Transverse colon (tissue), 4 donors: ENCODE measurements at regions not wholly inside any gene's neighbourhood (a gene's known extent, or its start where the extent isn't known, plus 50 kb on each side); places are given as distances from the start of the nearest gene placed in this dataset.

Experiments
- POLR2A ChIP-seq: fragments of 450-650 bp; IDR thresholded peaks from one replicate; pipeline ENCODE4 v1.6.1; 2016; ENCODE audit warnings: antibody characterized with exemption, mild to moderate bottlenecking, moderate library complexity
- POLR2AphosphoS5 ChIP-seq, 3 donors: sonication (generic); formaldehyde crosslinking; IDR thresholded peaks; one replicate each; pipeline ENCODE4 v1.6.1; 2016; ENCODE audit warnings: antibody characterized with exemption in 3 of 3
- TF ChIP-seq, protein P1 (sequence below), 5 experiments: fragments of 200-600 bp in 3 of 5; fragments of 450-650 bp in 2 of 5; sonication (generic) in 3 of 5; IDR thresholded peaks; 1 replicate in 2 of 5; 2 replicates in 3 of 5; pipeline ENCODE4 v1.5.1; 2016 to 2017; ENCODE audit warnings: antibody characterized with exemption in 5 of 5, inconsistent platforms in 3 of 5, mild to moderate bottlenecking in 2 of 5, moderate library complexity in 1 of 5

DNA sequence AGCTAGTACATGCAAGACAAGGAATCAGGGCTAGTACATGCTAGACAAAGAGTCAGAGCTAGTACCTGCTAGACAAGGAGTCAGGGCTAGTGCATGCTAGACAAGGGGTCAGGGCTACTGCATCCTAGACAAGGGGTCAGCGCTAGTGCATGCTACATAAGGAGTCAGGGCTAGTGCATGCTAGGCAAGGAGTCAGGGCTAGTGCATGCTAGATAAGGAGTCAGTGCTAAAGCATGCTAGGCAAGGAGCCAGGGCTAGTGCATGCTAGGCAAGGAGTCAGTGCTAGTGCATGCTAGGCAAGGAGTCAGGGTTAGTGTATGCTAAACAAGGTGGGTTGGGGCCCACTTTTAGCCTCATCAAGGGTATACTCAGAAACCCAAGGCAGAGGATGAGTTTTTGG is 90.1 kb upstream of the FAM136A start:
- TF ChIP-seq, protein P1, sequence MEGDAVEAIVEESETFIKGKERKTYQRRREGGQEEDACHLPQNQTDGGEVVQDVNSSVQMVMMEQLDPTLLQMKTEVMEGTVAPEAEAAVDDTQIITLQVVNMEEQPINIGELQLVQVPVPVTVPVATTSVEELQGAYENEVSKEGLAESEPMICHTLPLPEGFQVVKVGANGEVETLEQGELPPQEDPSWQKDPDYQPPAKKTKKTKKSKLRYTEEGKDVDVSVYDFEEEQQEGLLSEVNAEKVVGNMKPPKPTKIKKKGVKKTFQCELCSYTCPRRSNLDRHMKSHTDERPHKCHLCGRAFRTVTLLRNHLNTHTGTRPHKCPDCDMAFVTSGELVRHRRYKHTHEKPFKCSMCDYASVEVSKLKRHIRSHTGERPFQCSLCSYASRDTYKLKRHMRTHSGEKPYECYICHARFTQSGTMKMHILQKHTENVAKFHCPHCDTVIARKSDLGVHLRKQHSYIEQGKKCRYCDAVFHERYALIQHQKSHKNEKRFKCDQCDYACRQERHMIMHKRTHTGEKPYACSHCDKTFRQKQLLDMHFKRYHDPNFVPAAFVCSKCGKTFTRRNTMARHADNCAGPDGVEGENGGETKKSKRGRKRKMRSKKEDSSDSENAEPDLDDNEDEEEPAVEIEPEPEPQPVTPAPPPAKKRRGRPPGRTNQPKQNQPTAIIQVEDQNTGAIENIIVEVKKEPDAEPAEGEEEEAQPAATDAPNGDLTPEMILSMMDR (IDR thresholded peaks at IDR 0.05) = no peak
- no peak for TF ChIP-seq POLR2A
- no peak for TF ChIP-seq POLR2AphosphoS5 (IDR thresholded peaks at IDR 0.05)
